Spleen (tissue), 7 donors: ENCODE measurements at regions not wholly inside any gene's neighbourhood (a gene's known extent, or its start where the extent isn't known, plus 50 kb on each side); places are given as distances from the start of the nearest gene placed in this dataset.

Source experiments
- CTCF ChIP-seq, 11 experiments: fragments of 200-600 bp in 7 of 11; fragments of 450-650 bp in 4 of 11; sonication (generic) in 4 of 11; IDR thresholded peaks in 8 of 11; conservative IDR thresholded peaks in 3 of 11; 1 replicate in 7 of 11; 2 replicates in 4 of 11; pipeline versions ENCODE4 v1.4.0 to v1.8.0; 2016 to 2021; ENCODE audit warnings: antibody characterized with exemption in 11 of 11, inconsistent platforms in 4 of 11, mild to moderate bottlenecking in 1 of 11
- POLR2AphosphoS5 ChIP-seq, 3 donors: sonication (generic); formaldehyde crosslinking; IDR thresholded peaks; one replicate each; pipeline ENCODE4 v1.5.1; 2017; ENCODE audit warnings: antibody characterized with exemption in 3 of 3
- donor health status: DM: no; HTN: no; CAD: no; lungs with moderate emphysema.
- donor health status: DM: no; HTN: no; CAD: no.
- donor health status: DM: no; HTN: no; CAD: no.

GRCh38 chr18:76252880-76253279 is 242.2 kb downstream of the ZNF516 start:
- peak in 5 of 11 experiments; percentile 12 to 27 (median 14) for TF ChIP-seq CTCF (IDR thresholded peaks at IDR 0.05 in 8 of 11, conservative IDR thresholded peaks at IDR 0.05 in 3 of 11)
- TF ChIP-seq POLR2AphosphoS5 (IDR thresholded peaks at IDR 0.05) = no peak
